Loucy (cell line): ENCODE measurements at regions not wholly inside any gene's neighbourhood (a gene's known extent, or its start where the extent isn't known, plus 50 kb on each side); places are given as distances from the start of the nearest gene placed in this dataset.

Experiments
- H2AFZ ChIP-seq: fragments of 200-600 bp; sonication (generic); 2 replicates; pipeline ENCODE4 v1.6.0; 2016; ENCODE audit warnings: antibody characterized with exemption, mild to moderate bottlenecking, low read length, moderate library complexity
- H3F3A ChIP-seq: fragments of 200-600 bp; 2 replicates; pipeline ENCODE4 v1.6.0; 2016; ENCODE audit warnings: antibody characterized with exemption, low read depth, mild to moderate bottlenecking
- H3K27me3 ChIP-seq: fragments of 200-600 bp; sonication (generic); 2 replicates; pipeline ENCODE4 v1.6.1; 2014; ENCODE audit warnings: low read length, mild to moderate bottlenecking; ENCODE audit not compliant: insufficient read depth, poor library complexity, severe bottlenecking
- H3K36me3 ChIP-seq: fragments of 200-600 bp; sonication (generic); 2 replicates; pipeline ENCODE4 v1.6.1; 2016; ENCODE audit warnings: low read length; ENCODE audit not compliant: insufficient read depth
- H3K4me1 ChIP-seq: fragments of 200-600 bp; sonication (generic); 2 replicates; pipeline ENCODE4 v1.5.1; 2014; ENCODE audit warnings: low read length, mild to moderate bottlenecking; ENCODE audit not compliant: insufficient read depth, poor library complexity, severe bottlenecking
- H3K4me2 ChIP-seq: fragments of 200-600 bp; sonication (generic); 2 replicates; pipeline ENCODE4 v1.6.0; 2014; ENCODE audit warnings: antibody characterized with exemption, low read length, low read depth, mild to moderate bottlenecking; ENCODE audit not compliant: poor library complexity, severe bottlenecking
- H3K4me3 ChIP-seq: fragments of 200-600 bp; sonication (generic); 2 replicates; pipeline ENCODE4 v1.5.1; 2014; ENCODE audit warnings: low read length, mild to moderate bottlenecking, mixed read lengths; ENCODE audit not compliant: poor library complexity, severe bottlenecking
- H3K79me2 ChIP-seq: fragments of 200-600 bp; sonication (generic); 2 replicates; pipeline ENCODE4 v1.6.1; 2014; ENCODE audit warnings: low read length; ENCODE audit not compliant: insufficient read depth
- H3K9ac ChIP-seq: fragments of 200-600 bp; sonication (generic); 2 replicates; pipeline ENCODE4 v1.6.0; 2014; ENCODE audit warnings: mild to moderate bottlenecking, low read depth, low read length, moderate library complexity; ENCODE audit not compliant: poor library complexity, severe bottlenecking
- H3K9me2 ChIP-seq: fragments of 200-600 bp; sonication (generic); replicated peaks from 2 replicates; pipeline ENCODE4 v1.6.1; 2016; ENCODE audit warnings: low read depth, low read length, mixed read lengths
- H3K9me3 ChIP-seq: fragments of 200-600 bp; sonication (generic); 2 replicates; pipeline ENCODE4 v1.6.1; 2014; ENCODE audit warnings: mild to moderate bottlenecking, antibody characterized with exemption, low read length, low read depth; ENCODE audit not compliant: insufficient read depth
- H4K20me1 ChIP-seq: fragments of 200-600 bp; sonication (generic); 2 replicates; pipeline ENCODE4 v1.6.0; 2014; ENCODE audit warnings: antibody characterized with exemption, low read length, mild to moderate bottlenecking; ENCODE audit not compliant: insufficient read depth, poor library complexity, severe bottlenecking
- EZH2phosphoT487 ChIP-seq: fragments of 200-600 bp; IDR thresholded peaks from 2 replicates; pipeline ENCODE4 v1.6.1; 2018; ENCODE audit warnings: antibody characterized with exemption, mild to moderate bottlenecking, moderate library complexity, borderline replicate concordance
- TF ChIP-seq, protein P1 (sequence below): fragments of 200-600 bp; sonication (generic); conservative IDR thresholded peaks from 2 replicates; pipeline ENCODE4 v1.5.1; 2014; ENCODE audit warnings: mild to moderate bottlenecking, antibody characterized with exemption, low read length

- Histone ChIP-seq H3K4me2 (no peak overlapping the region), H3K4me3 (no peak overlapping the region), H3K27me3 (no peaks in the 10 kb centered on the region), H4K20me1 (no peaks in the 10 kb centered on the region), H3K36me3 (no peaks in the 10 kb centered on the region), H3F3A (no peaks in the 10 kb centered on the region), H3K9me2 (no peaks in the 10 kb centered on the region), H3K9me3 (no peaks in the 10 kb centered on the region), H2AFZ (no peak overlapping the region; the same call in 1 of the 2 replicates), H3K9ac (peak overlapping the region; percentile 5), H3K4me1 (peaks cover 26% of the 10 kb centered on the region), H3K79me2 (no peaks in the 10 kb centered on the region)
- no peak for TF ChIP-seq EZH2phosphoT487
- TF ChIP-seq, protein P1, sequence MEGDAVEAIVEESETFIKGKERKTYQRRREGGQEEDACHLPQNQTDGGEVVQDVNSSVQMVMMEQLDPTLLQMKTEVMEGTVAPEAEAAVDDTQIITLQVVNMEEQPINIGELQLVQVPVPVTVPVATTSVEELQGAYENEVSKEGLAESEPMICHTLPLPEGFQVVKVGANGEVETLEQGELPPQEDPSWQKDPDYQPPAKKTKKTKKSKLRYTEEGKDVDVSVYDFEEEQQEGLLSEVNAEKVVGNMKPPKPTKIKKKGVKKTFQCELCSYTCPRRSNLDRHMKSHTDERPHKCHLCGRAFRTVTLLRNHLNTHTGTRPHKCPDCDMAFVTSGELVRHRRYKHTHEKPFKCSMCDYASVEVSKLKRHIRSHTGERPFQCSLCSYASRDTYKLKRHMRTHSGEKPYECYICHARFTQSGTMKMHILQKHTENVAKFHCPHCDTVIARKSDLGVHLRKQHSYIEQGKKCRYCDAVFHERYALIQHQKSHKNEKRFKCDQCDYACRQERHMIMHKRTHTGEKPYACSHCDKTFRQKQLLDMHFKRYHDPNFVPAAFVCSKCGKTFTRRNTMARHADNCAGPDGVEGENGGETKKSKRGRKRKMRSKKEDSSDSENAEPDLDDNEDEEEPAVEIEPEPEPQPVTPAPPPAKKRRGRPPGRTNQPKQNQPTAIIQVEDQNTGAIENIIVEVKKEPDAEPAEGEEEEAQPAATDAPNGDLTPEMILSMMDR: no peak
Observed at GRCh38 chr3:188060264-188060835, 93.6 kb upstream of the LPP start.

GRCh38 chr3:188060840-188061544 lies 93.0 kb upstream of the LPP start:
- Histone ChIP-seq H3K79me2 (no peaks in the 10 kb centered on the region), H3K9me2 (no peaks in the 10 kb centered on the region), H3K4me2 (peak overlapping the region; percentile 58), H2AFZ (no peak overlapping the region), H3K4me3 (no peak overlapping the region), H3K4me1 (peaks cover 26% of the 10 kb centered on the region), H3K9ac (peak overlapping the region; percentile 5), H4K20me1 (no peaks in the 10 kb centered on the region), H3K27me3 (no peaks in the 10 kb centered on the region), H3K9me3 (no peaks in the 10 kb centered on the region), H3F3A (no peaks in the 10 kb centered on the region), H3K36me3 (no peaks in the 10 kb centered on the region)
- TF ChIP-seq EZH2phosphoT487: no peak
- TF ChIP-seq, protein P1: peak; percentile 46

DNA sequence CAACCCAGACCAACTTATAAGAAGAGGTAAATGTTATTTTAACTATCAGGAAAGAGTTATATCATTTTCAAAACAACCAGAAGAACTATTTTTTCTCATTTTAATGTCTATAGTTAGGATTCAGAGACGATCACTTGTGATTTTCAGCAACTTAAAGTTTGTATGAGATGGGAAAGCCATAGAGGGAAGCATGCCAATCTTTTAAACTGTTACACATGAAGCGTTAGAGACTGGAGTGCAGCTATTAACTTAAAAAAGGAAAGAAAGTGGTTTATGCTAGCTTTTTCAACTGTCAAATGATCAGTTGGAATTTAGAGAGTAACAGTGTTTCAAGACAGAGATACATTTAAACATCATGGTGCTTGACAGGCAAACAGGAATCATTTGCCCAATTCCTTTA lies 91.7 kb upstream of the LPP start:
- Histone ChIP-seq H3F3A (no peaks in the 10 kb centered on the region), H2AFZ (no peak overlapping the region), H3K9ac (no peak overlapping the region), H3K4me2 (no peak overlapping the region), H3K27me3 (no peaks in the 10 kb centered on the region), H3K79me2 (no peaks in the 10 kb centered on the region), H4K20me1 (no peaks in the 10 kb centered on the region), H3K4me3 (no peak overlapping the region), H3K4me1 (peaks cover 26% of the 10 kb centered on the region), H3K9me3 (no peaks in the 10 kb centered on the region), H3K9me2 (no peaks in the 10 kb centered on the region), H3K36me3 (no peaks in the 10 kb centered on the region)
- TF ChIP-seq EZH2phosphoT487: no peak
